PFSK-1 (cell line): ENCODE measurements at regions not wholly inside any gene's neighbourhood (a gene's known extent, or its start where the extent isn't known, plus 50 kb on each side); places are given as distances from the start of the nearest gene placed in this dataset.

ENCODE experiments used
- POLR2AphosphoS5 ChIP-seq: IDR thresholded peaks from 2 replicates; pipeline ENCODE4 v1.6.1; 2012; ENCODE audit warnings: low read depth, mild to moderate bottlenecking, control low read depth, low read length, moderate library complexity
- REST ChIP-seq, 2 experiments: IDR thresholded peaks; 2 replicates each; pipeline versions ENCODE4 v1.6.1 to v1.8.0; 2011 to 2012; ENCODE audit warnings: low read depth in 2 of 2, low read length in 2 of 2, control low read depth in 1 of 2, inconsistent platforms in 1 of 2, mild to moderate bottlenecking in 1 of 2, moderate library complexity in 1 of 2; ENCODE audit not compliant: insufficient read depth in 1 of 2
- SIN3A ChIP-seq: IDR thresholded peaks from 2 replicates; pipeline ENCODE4 v1.6.1; 2012; ENCODE audit warnings: mild to moderate bottlenecking, low read length, moderate library complexity, borderline replicate concordance; ENCODE audit not compliant: insufficient read depth

- TF ChIP-seq POLR2AphosphoS5, result no peak
- no peak for TF ChIP-seq REST (IDR thresholded peaks at IDR 0.05; ENCODE audit: insufficient read depth in 1 of 2, low read depth in 2 of 2, low read length in 2 of 2)
- TF ChIP-seq SIN3A, result no peak
Measured at GRCh38 chr12:92437452-92437851, 265.3 kb upstream of the PLEKHG7 start.
